A673 (cell line): ENCODE measurements at regions not wholly inside any gene's neighbourhood (a gene's known extent, or its start where the extent isn't known, plus 50 kb on each side); places are given as distances from the start of the nearest gene placed in this dataset.

ENCODE experiments used
- CTCF ChIP-seq: fragments of 300-800, 200-600 bp; sonication (generic); conservative IDR thresholded peaks from 2 replicates; pipeline ENCODE4 v1.5.1; 2017; ENCODE audit warnings: low read depth, mild to moderate bottlenecking, antibody characterized with exemption, low read length, moderate library complexity, mixed read lengths
- EZH2 ChIP-seq: fragments of 200-600 bp; sonication (generic); IDR thresholded peaks from 2 replicates; pipeline ENCODE4 v1.6.1; 2017; ENCODE audit warnings: borderline replicate concordance, low read depth, mild to moderate bottlenecking, mixed read lengths, antibody characterized with exemption, low read length; ENCODE audit not compliant: poor library complexity, severe bottlenecking

DNA sequence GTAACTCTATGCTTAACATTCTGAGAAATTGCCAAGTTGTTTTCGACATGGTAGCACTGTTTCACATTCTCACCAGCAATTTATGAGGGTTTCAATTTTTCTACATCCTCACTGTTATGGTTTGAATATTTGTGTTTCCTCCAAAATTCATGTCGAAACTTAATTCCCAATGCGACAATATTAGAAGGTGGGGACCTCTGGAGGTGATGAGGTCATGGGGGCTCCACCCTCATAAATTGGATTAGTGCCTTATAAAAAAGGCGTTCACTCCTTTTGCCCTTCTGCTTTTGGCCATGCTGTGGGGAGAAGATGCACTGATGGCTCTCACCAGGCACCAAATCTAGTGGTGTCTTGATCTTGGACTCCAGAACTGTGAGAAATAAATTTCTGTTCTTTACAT lies 110.3 kb downstream of the HRH4 start:
- TF ChIP-seq EZH2, result no peak
- TF ChIP-seq CTCF, result no peak
